GM10248 (cell line): ENCODE measurements at regions not wholly inside any gene's neighbourhood (a gene's known extent, or its start where the extent isn't known, plus 50 kb on each side); places are given as distances from the start of the nearest gene placed in this dataset.

Experiments used
- CTCF ChIA-PET: fragments of 300-600 bp; sonication (Branson Sonifier 250); formaldehyde crosslinking; extraction: SDS; loops from one replicate; lab custom pipeline; 2021; ENCODE audit warnings: antibody characterized with exemption; lab: Yijun Ruan, JAX
- POLR2A ChIA-PET: fragments of 350-650 bp; sonication (Branson Sonifier 250); formaldehyde crosslinking; extraction: SDS; loops from one replicate; lab custom pipeline; 2020; ENCODE audit warnings: antibody characterized with exemption; lab: Yijun Ruan, JAX
- DNase-seq: peaks from one replicate; pipeline ENCODE4 v3.0.0; 2012; ENCODE audit errors: extremely low spot score
- CTCF ChIP-seq: IDR thresholded peaks from 2 replicates; pipeline ENCODE4 v1.5.1; 2012; ENCODE audit warnings: mild to moderate bottlenecking, low read depth; ENCODE audit errors: extremely low read depth, missing control alignments, control extremely low read depth

DNA sequence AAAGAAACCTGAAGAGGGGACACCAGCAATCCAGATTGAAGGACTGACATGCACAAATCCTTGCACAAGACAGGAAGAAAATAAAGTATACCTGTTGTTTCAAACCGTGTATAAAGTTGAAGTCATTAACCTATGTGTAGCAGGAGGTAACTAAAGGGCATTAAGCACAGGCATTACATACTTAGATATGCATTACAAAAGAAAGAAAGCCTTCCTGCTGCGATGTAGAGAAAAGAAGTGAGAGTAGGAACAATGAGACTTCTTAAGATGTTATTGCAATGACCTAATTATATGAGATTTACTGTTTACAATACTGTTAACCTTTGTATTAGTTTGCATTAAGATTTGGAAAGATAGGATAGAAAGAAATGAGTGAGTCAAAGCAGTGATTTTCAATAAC, 308.9 kb upstream of the PTPRD start:
- no peak for DNase-seq
- CTCF ChIA-PET: no interaction called here
- POLR2A ChIA-PET: no interaction called here
- no peak for TF ChIP-seq CTCF

- ChIA-PET CTCF (no interaction called here), POLR2A (no interaction called here)
- DNase-seq: no peak
- no peak for TF ChIP-seq CTCF
These were observed 313.1 kb upstream of the PTPRD start for GRCh38 chr9:10925896-10926295.

DNA sequence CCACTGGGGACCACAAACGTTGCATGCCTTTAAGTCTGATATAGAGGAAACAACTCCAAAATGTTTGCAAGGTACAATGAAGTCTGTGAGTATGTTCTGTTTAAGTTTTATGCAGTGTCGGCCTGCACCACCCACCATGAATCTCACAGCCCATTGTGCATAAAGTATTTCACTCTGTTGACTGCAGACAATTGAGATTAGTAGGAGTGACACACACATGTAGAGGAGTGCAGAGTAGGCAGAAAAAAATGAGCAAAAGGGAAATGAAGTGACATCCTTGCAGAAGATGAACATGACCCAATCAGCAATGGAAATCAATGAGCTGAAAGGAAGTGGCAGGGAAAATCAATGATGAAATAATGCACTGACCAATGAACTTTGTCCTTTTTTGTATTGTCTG, 315.6 kb upstream of the PTPRD start:
- TF ChIP-seq CTCF: no peak
- POLR2A ChIA-PET: no interaction called here
- no peak for DNase-seq
- CTCF ChIA-PET: no interaction called here

DNA sequence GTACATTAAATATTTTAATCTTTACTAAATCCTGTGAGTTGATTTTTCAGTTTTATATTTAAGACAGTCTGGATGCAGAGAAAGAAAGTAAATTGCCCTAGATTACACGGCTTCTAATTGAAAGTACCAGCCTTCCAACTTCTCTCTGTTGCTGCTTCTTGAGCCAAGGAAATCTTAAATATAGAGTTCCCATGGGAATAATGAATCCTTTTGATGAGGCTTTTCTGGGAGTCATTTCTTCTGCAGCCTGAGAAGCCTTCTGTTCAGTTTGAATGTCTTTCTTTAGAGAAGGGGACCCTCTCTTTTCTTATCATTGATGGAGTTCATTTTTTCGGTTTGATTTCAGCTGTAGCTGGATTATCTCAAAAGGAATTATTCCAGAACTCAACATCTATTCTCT, 317.3 kb upstream of the PTPRD start:
- CTCF ChIA-PET: no interaction called here
- POLR2A ChIA-PET: no interaction called here
- DNase-seq: no peak
- TF ChIP-seq CTCF: no peak

DNA sequence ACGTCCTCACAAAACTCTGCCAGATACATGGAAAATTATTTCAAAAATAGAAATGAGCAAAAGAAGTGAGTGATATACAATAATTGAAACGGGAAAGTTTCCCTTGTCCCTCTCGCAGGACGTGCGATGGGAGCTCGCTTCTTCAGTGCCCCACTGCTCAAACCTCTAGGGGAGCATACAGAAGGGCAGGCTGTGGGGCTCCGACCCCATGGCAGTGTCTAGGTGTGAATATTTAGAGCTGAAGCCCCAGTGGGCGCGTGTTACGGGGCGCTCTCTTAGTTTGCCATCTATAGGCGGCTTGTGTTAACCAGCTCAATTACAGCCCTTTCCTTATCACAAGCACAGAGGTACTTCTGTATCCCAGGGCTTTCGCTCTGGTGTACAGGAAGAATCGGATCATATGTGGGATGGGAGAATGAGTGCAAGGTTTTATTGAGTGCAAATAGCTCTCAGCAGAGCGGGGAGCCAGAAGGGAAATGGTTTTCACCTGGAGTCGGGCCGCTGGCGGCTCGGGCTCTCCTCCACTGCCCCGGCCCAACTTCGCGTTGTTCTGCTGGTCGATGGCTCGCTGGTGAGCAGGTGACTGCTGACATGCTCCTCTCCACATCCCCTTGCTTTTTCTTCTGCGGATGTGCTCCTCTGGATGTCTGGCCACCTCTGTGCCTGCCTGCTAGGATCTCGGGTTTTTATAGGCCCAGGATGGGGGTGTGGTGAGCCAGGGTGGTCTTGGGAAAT, 334.0 kb upstream of the PTPRD start:
- ChIA-PET CTCF (no interaction called here), POLR2A (no interaction called here)
- no peak for DNase-seq
- no peak for TF ChIP-seq CTCF

DNA sequence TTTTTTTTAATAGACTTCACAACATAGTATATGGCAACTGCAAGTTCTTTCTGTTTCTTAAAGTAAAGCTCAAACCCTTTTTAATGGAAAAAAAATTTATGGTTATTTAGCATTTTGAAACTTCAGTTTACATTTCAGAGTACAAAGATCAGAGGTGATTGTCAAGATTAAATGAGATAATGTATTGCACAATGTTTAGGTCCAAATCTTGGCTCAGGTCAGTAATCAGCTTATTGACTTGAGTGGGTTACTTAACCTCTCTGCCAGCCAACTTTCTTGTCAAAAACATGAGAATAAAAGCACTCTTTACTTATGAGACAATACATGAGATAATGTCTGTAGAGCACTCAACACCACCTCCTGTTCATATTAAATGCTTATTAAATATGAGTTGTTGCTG, 345.1 kb upstream of the PTPRD start:
- CTCF ChIA-PET: no interaction called here

More for the DNA sequence above, 345.1 kb upstream of the PTPRD start:
- TF ChIP-seq CTCF: no peak
- POLR2A ChIA-PET: no interaction called here
- DNase-seq: no peak
